NAMALWA (cell line): ENCODE measurements at regions not wholly inside any gene's neighbourhood (a gene's known extent, or its start where the extent isn't known, plus 50 kb on each side); places are given as distances from the start of the nearest gene placed in this dataset.

ENCODE experiments used
- DNase-seq: peaks from one replicate; pipeline ENCODE4 v3.0.0-alpha.2; 2015; ENCODE audit warnings: low spot score

GRCh38 chr10:47166808-47167581 lies 133.0 kb upstream of the GDF10 start:
- DNase-seq: peak; percentile 13

DNA sequence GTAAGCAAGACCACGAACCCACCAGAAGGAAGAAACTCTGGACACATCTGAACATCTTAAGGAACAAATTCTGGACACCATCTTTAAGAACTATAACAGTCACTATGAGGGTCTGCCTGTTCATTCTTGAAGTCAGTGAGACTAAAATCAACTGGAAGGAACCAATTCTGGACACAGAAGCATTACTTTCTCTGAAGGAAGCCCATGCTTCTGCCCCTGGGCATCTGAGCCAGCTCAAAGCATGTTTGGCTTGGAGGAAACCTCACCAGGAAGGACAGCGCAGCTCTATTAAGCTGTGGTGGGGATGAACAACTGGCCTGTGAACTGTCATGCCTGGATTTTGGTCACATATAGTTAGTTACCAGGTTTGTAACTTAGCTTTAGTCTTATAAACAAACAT lies 132.4 kb upstream of the GDF10 start:
- DNase-seq: no peak

GRCh38 chr10:47169581-47169980 lies 130.4 kb upstream of the GDF10 start:
- no peak for DNase-seq

- DNase-seq: no peak
Observed at GRCh38 chr10:47173929-47174442, 126.0 kb upstream of the GDF10 start.

DNA sequence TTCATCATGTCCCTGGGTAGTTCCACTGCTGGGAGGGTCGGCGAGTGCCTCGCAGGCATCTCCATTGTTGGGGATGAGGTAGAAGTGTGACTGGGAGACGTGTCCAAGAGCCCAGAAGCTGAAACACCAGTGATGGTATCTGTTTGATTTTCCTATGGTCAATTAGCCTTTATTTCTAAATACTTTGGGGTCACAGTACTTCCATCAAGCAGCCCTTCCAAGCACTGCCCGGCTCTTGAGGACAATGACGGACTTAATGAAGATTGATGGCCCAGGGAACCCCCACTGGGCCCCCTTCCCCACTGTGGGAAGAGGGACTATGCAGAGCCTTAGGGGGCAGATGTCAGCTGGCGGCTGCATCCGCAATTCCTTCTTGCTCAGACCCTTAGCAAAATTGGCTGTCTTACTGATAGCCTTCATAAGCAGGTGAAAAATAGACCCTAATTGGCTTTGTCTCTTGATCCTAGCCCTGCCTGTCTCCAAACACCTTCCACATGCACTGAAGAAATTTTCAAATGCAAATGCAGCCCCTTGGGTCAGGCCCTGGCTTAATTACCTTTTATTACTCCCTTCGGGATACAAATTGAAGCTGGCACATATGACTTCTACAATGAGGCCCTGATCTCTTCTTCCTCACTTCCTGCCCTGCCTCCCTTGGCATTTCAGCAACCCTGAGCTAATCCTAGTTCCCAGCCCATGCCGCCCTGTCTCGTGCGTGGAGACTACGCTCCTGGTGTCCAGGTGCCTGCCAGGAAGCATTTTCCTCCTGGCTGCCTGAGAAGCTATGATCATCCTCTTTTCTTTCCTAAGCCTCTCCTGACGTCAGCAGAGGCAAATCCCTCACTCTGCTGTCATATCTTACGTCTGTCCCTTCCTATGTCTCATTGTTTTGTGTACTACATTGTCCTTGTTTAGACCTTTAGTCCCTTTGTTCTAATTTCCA lies 124.5 kb upstream of the GDF10 start:
- DNase-seq: no peak

DNA sequence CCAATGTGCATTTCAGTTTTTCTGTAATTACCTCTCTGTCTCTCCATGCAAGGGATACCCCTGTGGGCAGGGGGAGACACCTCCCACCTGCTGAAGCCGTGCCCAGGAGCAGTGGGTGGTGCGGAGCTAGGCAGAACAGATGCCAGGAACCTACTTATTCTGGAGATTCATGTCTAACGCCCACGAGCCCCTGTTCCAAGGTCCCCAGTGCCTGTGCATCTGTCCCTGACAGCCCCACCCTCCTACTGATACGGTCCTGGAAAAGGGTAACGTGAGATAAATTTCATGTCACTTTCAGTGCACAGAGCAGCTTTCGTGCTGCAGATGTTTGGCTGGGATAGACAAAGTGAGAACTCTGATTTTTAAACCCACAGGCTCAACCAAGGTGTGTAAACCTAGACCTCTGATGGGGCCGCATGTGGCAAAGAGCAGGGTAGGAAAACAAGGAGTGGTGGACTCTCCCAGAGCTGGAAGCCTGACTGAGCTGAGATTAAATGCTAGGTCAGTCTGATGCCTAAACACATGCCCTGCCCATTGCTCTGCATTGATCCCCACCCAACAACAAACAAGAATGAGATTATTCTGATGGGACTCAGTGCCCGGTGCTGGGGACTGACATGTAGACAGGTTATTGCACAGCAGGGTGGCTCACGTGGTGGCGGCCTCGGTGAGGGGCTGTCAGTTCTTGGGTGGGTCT lies 123.6 kb upstream of the GDF10 start:
- DNase-seq: no peak

GRCh38 chr10:47176903-47177868 lies 122.8 kb upstream of the GDF10 start:
- no peak for DNase-seq

- DNase-seq: no peak
Observed at GRCh38 chr10:47178537-47179290, 121.3 kb upstream of the GDF10 start.

- no peak for DNase-seq
Observed at GRCh38 chr10:47179291-47179647, 120.7 kb upstream of the GDF10 start.

GRCh38 chr10:47181052-47181849 lies 118.7 kb upstream of the GDF10 start:
- no peak for DNase-seq

DNA sequence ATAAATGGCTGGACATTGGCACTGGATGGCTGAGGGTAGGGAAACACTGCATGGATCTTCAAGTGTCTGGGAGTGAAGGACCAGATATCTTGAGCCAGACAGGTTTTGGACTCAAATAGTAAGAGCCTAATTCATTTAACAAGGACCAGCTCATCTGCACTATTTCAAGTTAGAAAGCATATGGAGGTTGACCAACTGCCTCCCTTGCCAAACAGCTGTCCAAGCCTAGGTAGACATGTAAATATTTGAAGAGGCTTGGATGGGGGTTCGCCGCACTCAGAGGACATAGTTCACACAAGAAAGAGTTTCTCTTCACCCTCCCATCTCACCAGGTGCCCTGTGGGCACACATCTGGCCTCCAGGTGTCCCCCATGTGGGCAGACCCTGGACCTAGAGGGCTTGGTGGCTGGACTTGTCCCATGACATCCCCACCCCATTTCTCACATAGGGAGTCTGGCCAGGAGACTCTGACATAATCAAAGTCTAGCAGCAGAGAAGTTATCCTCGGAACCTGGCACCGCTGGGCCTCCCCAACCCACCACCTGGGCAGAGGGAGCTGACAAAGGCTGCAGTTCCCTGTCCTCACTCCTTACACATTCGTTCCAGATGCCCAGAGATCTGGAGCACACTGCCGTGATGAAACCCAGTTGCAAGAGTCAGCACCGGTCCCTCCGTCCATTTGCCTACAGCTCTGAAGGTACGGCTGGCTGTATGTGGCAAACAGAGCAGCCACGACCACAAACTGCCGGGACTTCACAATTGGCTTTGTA lies 116.9 kb upstream of the GDF10 start:
- no peak for DNase-seq

- no peak for DNase-seq
Observed at GRCh38 chr10:47183704-47184041, 116.3 kb upstream of the GDF10 start.

- DNase-seq: no peak
Observed at GRCh38 chr10:47184273-47184672, 115.7 kb upstream of the GDF10 start.

DNA sequence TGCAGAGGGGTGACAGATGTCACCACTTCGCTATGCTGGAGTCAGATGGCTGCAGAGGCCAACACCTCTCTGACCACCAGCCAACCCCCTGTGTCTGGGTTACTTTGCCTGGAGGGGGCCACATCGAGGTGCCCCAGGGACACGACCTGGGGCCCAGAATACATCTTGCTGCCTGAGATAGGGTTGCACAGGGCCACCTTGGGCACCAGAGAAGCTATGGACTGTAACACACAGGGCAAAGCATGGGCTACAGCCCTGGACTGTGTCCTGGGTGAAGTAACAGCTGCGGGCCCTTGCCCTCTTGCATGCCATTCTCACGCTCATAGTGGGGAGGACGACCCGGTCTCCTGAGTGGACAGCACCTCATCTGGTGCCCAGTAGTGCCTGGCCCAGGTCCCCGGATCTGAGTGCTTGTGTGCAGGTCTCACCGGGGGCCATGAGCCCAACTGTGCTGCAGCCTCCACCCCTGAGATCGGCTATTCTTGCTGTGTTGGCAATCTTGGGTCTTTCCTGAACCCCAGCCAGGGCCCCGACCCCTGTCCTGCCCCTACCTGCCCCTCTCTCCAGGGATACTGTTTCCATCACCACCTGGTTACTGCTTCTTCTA lies 115.2 kb upstream of the GDF10 start:
- DNase-seq: no peak

GRCh38 chr10:47186941-47187340 lies 113.1 kb upstream of the GDF10 start:
- DNase-seq: no peak

GRCh38 chr10:47187592-47187991 lies 112.4 kb upstream of the GDF10 start:
- no peak for DNase-seq

DNA sequence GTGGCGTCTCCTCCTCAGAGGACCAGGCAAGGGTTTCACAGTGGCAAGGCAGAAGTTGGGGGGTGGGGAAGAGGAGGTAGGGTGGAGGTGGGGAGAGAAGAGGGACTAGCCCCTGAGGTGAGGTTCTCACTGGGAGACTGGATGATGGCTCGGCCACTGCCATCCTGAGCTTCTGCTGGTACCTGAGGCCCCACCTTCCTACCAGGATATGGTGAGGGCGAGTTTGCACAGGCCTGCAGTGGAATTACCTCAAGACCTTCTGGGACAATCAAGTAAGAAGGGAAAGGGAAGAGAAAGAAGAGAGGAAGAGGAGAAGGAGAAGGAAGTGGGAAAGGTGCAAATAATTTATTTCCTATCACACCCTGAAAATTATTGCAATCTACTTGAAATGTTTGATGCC lies 111.8 kb upstream of the GDF10 start:
- DNase-seq: no peak

GRCh38 chr10:47189802-47190201 lies 110.2 kb upstream of the GDF10 start:
- DNase-seq: no peak

GRCh38 chr10:47190301-47190700 lies 109.7 kb upstream of the GDF10 start:
- DNase-seq: no peak
